PC-9 (cell line): ENCODE measurements at regions not wholly inside any gene's neighbourhood (a gene's known extent, or its start where the extent isn't known, plus 50 kb on each side); places are given as distances from the start of the nearest gene placed in this dataset.

ENCODE experiments used
- EZH2 ChIP-seq: fragments of 200-600 bp; sonication (generic); IDR thresholded peaks from 2 replicates; pipeline ENCODE4 v1.8.0; 2017; ENCODE audit warnings: antibody characterized with exemption, low read depth
- TF ChIP-seq, protein P1 (sequence below): fragments of 200-600 bp; sonication (generic); conservative IDR thresholded peaks from 2 replicates; pipeline ENCODE4 v1.6.1; 2017; ENCODE audit warnings: mixed run types, antibody characterized with exemption, mild to moderate bottlenecking, moderate library complexity

DNA sequence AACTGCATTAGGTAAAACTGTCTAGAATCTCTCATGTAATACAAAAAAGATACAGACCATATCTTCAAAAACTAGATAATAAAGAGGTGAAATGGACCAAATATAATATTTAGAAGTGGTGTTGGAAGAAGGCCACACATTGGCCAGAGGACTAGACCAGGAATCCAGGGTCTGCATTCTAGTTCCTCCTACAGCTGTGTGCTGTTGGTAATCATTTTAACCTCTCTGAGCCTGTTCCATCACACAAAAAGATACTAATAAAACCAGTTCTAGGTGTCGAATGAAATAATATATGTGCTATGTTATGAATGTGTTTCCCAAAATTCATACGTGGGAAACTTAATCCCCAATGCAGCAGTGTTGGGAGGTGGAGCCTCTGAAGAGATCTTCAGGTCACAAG, 111.6 kb upstream of the RREB1 start:
- TF ChIP-seq, protein P1, sequence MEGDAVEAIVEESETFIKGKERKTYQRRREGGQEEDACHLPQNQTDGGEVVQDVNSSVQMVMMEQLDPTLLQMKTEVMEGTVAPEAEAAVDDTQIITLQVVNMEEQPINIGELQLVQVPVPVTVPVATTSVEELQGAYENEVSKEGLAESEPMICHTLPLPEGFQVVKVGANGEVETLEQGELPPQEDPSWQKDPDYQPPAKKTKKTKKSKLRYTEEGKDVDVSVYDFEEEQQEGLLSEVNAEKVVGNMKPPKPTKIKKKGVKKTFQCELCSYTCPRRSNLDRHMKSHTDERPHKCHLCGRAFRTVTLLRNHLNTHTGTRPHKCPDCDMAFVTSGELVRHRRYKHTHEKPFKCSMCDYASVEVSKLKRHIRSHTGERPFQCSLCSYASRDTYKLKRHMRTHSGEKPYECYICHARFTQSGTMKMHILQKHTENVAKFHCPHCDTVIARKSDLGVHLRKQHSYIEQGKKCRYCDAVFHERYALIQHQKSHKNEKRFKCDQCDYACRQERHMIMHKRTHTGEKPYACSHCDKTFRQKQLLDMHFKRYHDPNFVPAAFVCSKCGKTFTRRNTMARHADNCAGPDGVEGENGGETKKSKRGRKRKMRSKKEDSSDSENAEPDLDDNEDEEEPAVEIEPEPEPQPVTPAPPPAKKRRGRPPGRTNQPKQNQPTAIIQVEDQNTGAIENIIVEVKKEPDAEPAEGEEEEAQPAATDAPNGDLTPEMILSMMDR: no peak
- TF ChIP-seq EZH2: no peak
